GM12878 (cell line): ENCODE measurements at regions not wholly inside any gene's neighbourhood (a gene's known extent, or its start where the extent isn't known, plus 50 kb on each side); places are given as distances from the start of the nearest gene placed in this dataset.
"Not testable (repeated sequence)": the region's sequence is repeated elsewhere in the genome, so short reads cannot be mapped to it uniquely, and the experiment has no call there.

Experiments
- FOS ChIP-seq: IDR thresholded peaks from 3 replicates; pipeline ENCODE4 v1.6.1; 2011; ENCODE audit warnings: borderline replicate concordance; ENCODE audit not compliant: insufficient read length; ENCODE audit errors: extremely low read depth
- HDGF ChIP-seq: fragments of 450-650 bp; IDR thresholded peaks from 2 replicates; pipeline ENCODE4 v1.6.1; 2016; ENCODE audit warnings: antibody characterized with exemption
- JUND ChIP-seq: IDR thresholded peaks from 2 replicates; pipeline ENCODE4 v1.6.1; 2012; ENCODE audit warnings: low read depth, mild to moderate bottlenecking, low read length, improper control_type of control experiment, moderate library complexity
- TCF12 ChIP-seq: IDR thresholded peaks from 2 replicates; pipeline ENCODE4 v1.6.1; 2011; ENCODE audit warnings: low read depth, mild to moderate bottlenecking, low read length
- TF ChIP-seq, protein P1 (sequence below): IDR thresholded peaks from 2 replicates; pipeline ENCODE4 v1.6.1; 2012; ENCODE audit warnings: mild to moderate bottlenecking, low read depth, low read length
- TF ChIP-seq, protein P2 (sequence below): fragments of 450-650 bp; formaldehyde crosslinking; IDR thresholded peaks from 2 replicates; pipeline ENCODE4 v1.4.0; 2022; ENCODE audit warnings: mild to moderate bottlenecking, moderate library complexity
- TF ChIP-seq, protein P3 (sequence below): fragments of 450-650 bp; IDR thresholded peaks from 2 replicates; pipeline ENCODE4 v1.6.1; 2018; ENCODE audit warnings: borderline replicate concordance, mild to moderate bottlenecking; ENCODE audit not compliant: partially characterized antibody
- TF ChIP-seq, protein P4 (sequence below), 3 experiments: IDR thresholded peaks in 2 of 3; conservative IDR thresholded peaks in 1 of 3; 2 replicates each; pipeline ENCODE4 v1.5.1; 2011; ENCODE audit warnings: low read depth in 3 of 3, low read length in 3 of 3, mild to moderate bottlenecking in 3 of 3, control low read depth in 2 of 3, moderate library complexity in 2 of 3, inconsistent platforms in 1 of 3, mixed read lengths in 1 of 3; ENCODE audit not compliant: control insufficient read depth in 2 of 3, insufficient read depth in 1 of 3; ENCODE audit errors: extremely low read depth in 1 of 3
- TF ChIP-seq, protein P5 (sequence below): IDR thresholded peaks from 2 replicates; pipeline ENCODE4 v1.6.1; 2012; ENCODE audit warnings: low read depth, low read length, improper control_type of control experiment

DNA sequence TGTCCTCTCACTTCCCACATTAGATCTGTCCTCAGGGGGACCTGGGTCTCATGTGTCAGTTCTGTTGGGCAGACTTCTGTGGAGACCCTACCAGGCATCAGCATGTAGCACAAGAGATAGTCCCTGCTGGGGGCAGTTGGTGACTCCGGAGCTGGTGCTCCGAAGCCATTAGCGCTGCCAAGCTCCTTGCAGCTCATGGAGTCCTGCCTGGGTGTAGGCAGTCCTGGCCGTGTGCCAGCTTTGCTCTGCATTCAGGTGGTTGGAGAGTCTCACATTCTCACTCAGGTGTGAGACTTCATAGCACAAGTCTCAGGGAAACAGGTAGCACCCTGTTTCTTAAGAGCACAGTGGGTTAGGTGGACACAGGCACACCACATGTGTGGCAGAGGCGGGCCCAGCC lies 202.3 kb downstream of the LIPI start:
- TF ChIP-seq, protein P1, sequence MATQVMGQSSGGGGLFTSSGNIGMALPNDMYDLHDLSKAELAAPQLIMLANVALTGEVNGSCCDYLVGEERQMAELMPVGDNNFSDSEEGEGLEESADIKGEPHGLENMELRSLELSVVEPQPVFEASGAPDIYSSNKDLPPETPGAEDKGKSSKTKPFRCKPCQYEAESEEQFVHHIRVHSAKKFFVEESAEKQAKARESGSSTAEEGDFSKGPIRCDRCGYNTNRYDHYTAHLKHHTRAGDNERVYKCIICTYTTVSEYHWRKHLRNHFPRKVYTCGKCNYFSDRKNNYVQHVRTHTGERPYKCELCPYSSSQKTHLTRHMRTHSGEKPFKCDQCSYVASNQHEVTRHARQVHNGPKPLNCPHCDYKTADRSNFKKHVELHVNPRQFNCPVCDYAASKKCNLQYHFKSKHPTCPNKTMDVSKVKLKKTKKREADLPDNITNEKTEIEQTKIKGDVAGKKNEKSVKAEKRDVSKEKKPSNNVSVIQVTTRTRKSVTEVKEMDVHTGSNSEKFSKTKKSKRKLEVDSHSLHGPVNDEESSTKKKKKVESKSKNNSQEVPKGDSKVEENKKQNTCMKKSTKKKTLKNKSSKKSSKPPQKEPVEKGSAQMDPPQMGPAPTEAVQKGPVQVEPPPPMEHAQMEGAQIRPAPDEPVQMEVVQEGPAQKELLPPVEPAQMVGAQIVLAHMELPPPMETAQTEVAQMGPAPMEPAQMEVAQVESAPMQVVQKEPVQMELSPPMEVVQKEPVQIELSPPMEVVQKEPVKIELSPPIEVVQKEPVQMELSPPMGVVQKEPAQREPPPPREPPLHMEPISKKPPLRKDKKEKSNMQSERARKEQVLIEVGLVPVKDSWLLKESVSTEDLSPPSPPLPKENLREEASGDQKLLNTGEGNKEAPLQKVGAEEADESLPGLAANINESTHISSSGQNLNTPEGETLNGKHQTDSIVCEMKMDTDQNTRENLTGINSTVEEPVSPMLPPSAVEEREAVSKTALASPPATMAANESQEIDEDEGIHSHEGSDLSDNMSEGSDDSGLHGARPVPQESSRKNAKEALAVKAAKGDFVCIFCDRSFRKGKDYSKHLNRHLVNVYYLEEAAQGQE: not testable (repeated sequence)
- not testable (repeated sequence) for TF ChIP-seq JUND, TCF12, HDGF, FOS
- TF ChIP-seq, protein P2, sequence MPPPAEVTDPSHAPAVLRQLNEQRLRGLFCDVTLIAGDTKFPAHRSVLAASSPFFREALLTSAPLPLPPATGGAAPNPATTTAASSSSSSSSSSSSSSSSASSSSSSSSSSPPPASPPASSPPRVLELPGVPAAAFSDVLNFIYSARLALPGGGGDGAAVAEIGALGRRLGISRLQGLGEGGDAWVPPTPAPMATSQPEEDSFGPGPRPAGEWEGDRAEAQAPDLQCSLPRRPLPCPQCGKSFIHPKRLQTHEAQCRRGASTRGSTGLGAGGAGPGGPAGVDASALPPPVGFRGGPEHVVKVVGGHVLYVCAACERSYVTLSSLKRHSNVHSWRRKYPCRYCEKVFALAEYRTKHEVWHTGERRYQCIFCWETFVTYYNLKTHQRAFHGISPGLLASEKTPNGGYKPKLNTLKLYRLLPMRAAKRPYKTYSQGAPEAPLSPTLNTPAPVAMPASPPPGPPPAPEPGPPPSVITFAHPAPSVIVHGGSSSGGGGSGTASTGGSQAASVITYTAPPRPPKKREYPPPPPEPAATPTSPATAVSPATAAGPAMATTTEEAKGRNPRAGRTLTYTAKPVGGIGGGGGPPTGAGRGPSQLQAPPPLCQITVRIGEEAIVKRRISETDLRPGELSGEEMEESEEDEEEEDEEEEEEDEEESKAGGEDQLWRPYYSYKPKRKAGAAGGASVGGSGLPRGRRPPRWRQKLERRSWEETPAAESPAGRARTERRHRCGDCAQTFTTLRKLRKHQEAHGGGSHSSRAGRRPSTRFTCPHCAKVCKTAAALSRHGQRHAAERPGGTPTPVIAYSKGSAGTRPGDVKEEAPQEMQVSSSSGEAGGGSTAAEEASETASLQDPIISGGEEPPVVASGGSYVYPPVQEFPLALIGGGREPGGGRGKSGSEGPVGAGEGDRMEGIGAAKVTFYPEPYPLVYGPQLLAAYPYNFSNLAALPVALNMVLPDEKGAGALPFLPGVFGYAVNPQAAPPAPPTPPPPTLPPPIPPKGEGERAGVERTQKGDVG (CRISPR knock-in tag): not testable (repeated sequence)
- TF ChIP-seq, protein P3, sequence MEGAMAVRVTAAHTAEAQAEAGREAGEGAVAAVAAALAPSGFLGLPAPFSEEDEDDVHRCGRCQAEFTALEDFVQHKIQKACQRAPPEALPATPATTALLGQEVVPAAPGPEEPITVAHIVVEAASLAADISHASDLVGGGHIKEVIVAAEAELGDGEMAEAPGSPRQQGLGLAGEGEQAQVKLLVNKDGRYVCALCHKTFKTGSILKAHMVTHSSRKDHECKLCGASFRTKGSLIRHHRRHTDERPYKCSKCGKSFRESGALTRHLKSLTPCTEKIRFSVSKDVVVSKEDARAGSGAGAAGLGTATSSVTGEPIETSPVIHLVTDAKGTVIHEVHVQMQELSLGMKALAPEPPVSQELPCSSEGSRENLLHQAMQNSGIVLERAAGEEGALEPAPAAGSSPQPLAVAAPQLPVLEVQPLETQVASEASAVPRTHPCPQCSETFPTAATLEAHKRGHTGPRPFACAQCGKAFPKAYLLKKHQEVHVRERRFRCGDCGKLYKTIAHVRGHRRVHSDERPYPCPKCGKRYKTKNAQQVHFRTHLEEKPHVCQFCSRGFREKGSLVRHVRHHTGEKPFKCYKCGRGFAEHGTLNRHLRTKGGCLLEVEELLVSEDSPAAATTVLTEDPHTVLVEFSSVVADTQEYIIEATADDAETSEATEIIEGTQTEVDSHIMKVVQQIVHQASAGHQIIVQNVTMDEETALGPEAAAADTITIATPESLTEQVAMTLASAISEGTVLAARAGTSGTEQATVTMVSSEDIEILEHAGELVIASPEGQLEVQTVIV: not testable (repeated sequence)
- TF ChIP-seq, protein P4, sequence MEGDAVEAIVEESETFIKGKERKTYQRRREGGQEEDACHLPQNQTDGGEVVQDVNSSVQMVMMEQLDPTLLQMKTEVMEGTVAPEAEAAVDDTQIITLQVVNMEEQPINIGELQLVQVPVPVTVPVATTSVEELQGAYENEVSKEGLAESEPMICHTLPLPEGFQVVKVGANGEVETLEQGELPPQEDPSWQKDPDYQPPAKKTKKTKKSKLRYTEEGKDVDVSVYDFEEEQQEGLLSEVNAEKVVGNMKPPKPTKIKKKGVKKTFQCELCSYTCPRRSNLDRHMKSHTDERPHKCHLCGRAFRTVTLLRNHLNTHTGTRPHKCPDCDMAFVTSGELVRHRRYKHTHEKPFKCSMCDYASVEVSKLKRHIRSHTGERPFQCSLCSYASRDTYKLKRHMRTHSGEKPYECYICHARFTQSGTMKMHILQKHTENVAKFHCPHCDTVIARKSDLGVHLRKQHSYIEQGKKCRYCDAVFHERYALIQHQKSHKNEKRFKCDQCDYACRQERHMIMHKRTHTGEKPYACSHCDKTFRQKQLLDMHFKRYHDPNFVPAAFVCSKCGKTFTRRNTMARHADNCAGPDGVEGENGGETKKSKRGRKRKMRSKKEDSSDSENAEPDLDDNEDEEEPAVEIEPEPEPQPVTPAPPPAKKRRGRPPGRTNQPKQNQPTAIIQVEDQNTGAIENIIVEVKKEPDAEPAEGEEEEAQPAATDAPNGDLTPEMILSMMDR (IDR thresholded peaks at IDR 0.05 in 2 of 3, conservative IDR thresholded peaks at IDR 0.05 in 1 of 3; ENCODE audit: control insufficient read depth in 2 of 3, extremely low read depth in 1 of 3, insufficient read depth in 1 of 3, low read depth in 3 of 3, low read length in 3 of 3): not testable (repeated sequence)
- TF ChIP-seq, protein P5, sequence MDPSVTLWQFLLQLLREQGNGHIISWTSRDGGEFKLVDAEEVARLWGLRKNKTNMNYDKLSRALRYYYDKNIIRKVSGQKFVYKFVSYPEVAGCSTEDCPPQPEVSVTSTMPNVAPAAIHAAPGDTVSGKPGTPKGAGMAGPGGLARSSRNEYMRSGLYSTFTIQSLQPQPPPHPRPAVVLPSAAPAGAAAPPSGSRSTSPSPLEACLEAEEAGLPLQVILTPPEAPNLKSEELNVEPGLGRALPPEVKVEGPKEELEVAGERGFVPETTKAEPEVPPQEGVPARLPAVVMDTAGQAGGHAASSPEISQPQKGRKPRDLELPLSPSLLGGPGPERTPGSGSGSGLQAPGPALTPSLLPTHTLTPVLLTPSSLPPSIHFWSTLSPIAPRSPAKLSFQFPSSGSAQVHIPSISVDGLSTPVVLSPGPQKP: not testable (repeated sequence)
